CD8-positive, alpha-beta memory T cell (primary cell): ENCODE measurements at regions not wholly inside any gene's neighbourhood (a gene's known extent, or its start where the extent isn't known, plus 50 kb on each side); places are given as distances from the start of the nearest gene placed in this dataset.
"Not testable (repeated sequence)": the region's sequence is repeated elsewhere in the genome, so short reads cannot be mapped to it uniquely, and the experiment has no call there.

Source experiments
- CTCF ChIA-PET: fragments of 350-600 bp; sonication (Branson Sonifier 250); formaldehyde crosslinking; loops from one replicate; lab custom pipeline; 2021; ENCODE audit warnings: antibody characterized with exemption; lab: Charles Lee
- POLR2A ChIA-PET: fragments of 350-600 bp; sonication (Branson Sonifier 250); formaldehyde crosslinking; loops from one replicate; lab custom pipeline; 2021; ENCODE audit warnings: antibody characterized with exemption; lab: Charles Lee
- DNase-seq, 5 donors: peaks; one replicate each; pipeline versions ENCODE4 v3.0.0 to v3.0.0-alpha.2; 2020 to 2022; ENCODE audit warnings: mixed read lengths in 1 of 5
- H3K27ac ChIP-seq: one replicate; pipeline ENCODE4 v1.7.0; 2013; ENCODE audit warnings: low read depth, mild to moderate bottlenecking, low read length, moderate library complexity
- H3K27me3 ChIP-seq: 2 replicates; pipeline ENCODE4 v1.7.0; 2013; ENCODE audit warnings: low read length, mild to moderate bottlenecking; ENCODE audit not compliant: insufficient read depth, poor library complexity, severe bottlenecking
- H3K36me3 ChIP-seq: 2 replicates; pipeline ENCODE4 v1.7.0; 2013; ENCODE audit warnings: mild to moderate bottlenecking, low read length, moderate library complexity; ENCODE audit not compliant: insufficient read depth
- H3K4me1 ChIP-seq: 2 replicates; pipeline ENCODE4 v1.7.0; 2013; ENCODE audit warnings: mild to moderate bottlenecking, low read length, moderate library complexity; ENCODE audit not compliant: insufficient read depth
- H3K4me3 ChIP-seq: 2 replicates; pipeline ENCODE4 v1.7.0; 2013; ENCODE audit warnings: mild to moderate bottlenecking, low read length
- H3K9me3 ChIP-seq: 2 replicates; pipeline ENCODE4 v1.7.0; 2013; ENCODE audit warnings: mild to moderate bottlenecking, low read length
- H3K27ac Mint-ChIP-seq, 8 donors: one replicate each; pipeline ENCODE4 v1.8.0; 2020 to 2021; ENCODE audit warnings: mixed read lengths in 8 of 8, mild to moderate bottlenecking in 6 of 8, inconsistent platforms in 3 of 8, moderate library complexity in 3 of 8
- H3K27me3 Mint-ChIP-seq, 2 donors: one replicate each; pipeline ENCODE4 v1.8.0; 2020 to 2021; ENCODE audit warnings: mixed read lengths in 2 of 2, mild to moderate bottlenecking in 1 of 2, moderate library complexity in 1 of 2
- H3K36me3 Mint-ChIP-seq, 3 donors: one replicate each; pipeline ENCODE4 v1.8.0; 2020 to 2021; ENCODE audit warnings: mixed read lengths in 3 of 3, inconsistent platforms in 1 of 3, mild to moderate bottlenecking in 1 of 3
- H3K4me1 Mint-ChIP-seq, 3 donors: one replicate each; pipeline ENCODE4 v1.8.0; 2020 to 2021; ENCODE audit warnings: mixed read lengths in 3 of 3, inconsistent platforms in 1 of 3, mild to moderate bottlenecking in 1 of 3
- H3K4me3 Mint-ChIP-seq, 7 donors: one replicate each; pipeline ENCODE4 v1.8.0; 2020 to 2021; ENCODE audit warnings: mixed read lengths in 7 of 7, mild to moderate bottlenecking in 6 of 7, moderate library complexity in 4 of 7, inconsistent platforms in 2 of 7
- H3K9me3 Mint-ChIP-seq, 5 donors: one replicate each; pipeline ENCODE4 v1.8.0; 2020 to 2022; ENCODE audit warnings: mixed read lengths in 5 of 5, mild to moderate bottlenecking in 3 of 5, moderate library complexity in 2 of 5, inconsistent platforms in 1 of 5

DNA sequence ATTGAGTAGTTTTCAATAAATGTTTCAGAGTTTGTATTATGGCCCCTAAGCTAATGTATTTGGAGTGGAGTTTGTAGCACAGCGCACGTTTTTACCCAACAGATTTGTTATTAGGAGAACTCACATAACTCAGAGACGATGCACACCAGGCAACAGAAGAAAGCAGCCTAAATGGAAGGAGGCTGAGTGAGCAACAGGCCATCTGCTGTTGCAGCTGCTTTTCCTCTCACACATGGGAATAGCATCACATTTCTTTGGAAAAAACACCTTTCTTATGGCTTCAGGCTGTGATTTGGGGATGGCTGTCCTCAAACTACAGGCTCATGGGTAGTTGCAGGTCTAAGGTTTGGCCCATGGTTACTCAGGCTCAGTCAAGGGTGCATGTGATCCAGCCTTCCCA is 469.3 kb upstream of the MCTP2 start:
- peaks cover 0 to 5% (median 3%) of the 10 kb centered on the region in 5 donors for H3K9me3 Mint-ChIP-seq
- H3K27me3 Mint-ChIP-seq: peaks cover 0 to 11% of the 10 kb centered on the region in 2 donors
- ChIA-PET POLR2A (no interaction called here), CTCF (no interaction called here)
- peaks cover 0 to 5% (median 0%) of the 10 kb centered on the region in 3 donors for H3K36me3 Mint-ChIP-seq
- no peak for DNase-seq
- H3K4me3 Mint-ChIP-seq: no peak overlapping the region
- no peaks in the 10 kb centered on the region for H3K4me1 ChIP-seq
- no peaks in the 10 kb centered on the region for H3K36me3 ChIP-seq
- no peak overlapping the region for H3K27ac ChIP-seq
- no peaks in the 10 kb centered on the region for H3K9me3 ChIP-seq
- no peak overlapping the region for H3K27ac Mint-ChIP-seq
- no peak overlapping the region for H3K4me3 ChIP-seq
- no peaks in the 10 kb centered on the region for H3K4me1 Mint-ChIP-seq
- no peaks in the 10 kb centered on the region for H3K27me3 ChIP-seq

- H3K36me3 Mint-ChIP-seq: no peaks in the 10 kb centered on the region
- H3K4me1 Mint-ChIP-seq: no peaks in the 10 kb centered on the region
- CTCF ChIA-PET: no interaction called here
- no peaks in the 10 kb centered on the region for H3K36me3 ChIP-seq
- peaks cover 2 to 8% (median 4%) of the 10 kb centered on the region in 5 donors for H3K9me3 Mint-ChIP-seq
- no peak overlapping the region for H3K4me3 Mint-ChIP-seq
- no peaks in the 10 kb centered on the region for H3K9me3 ChIP-seq
- no peaks in the 10 kb centered on the region for H3K4me1 ChIP-seq
- no peak for DNase-seq
- H3K27ac ChIP-seq: no peak overlapping the region
- H3K4me3 ChIP-seq: no peak overlapping the region
- POLR2A ChIA-PET: no interaction called here
- H3K27ac Mint-ChIP-seq: no peak overlapping the region
- no peaks in the 10 kb centered on the region for H3K27me3 ChIP-seq
- H3K27me3 Mint-ChIP-seq: peaks cover 0 to 11% of the 10 kb centered on the region in 2 donors
Measured at GRCh38 chr15:93759629-93760028, 471.7 kb upstream of the MCTP2 start.

DNA sequence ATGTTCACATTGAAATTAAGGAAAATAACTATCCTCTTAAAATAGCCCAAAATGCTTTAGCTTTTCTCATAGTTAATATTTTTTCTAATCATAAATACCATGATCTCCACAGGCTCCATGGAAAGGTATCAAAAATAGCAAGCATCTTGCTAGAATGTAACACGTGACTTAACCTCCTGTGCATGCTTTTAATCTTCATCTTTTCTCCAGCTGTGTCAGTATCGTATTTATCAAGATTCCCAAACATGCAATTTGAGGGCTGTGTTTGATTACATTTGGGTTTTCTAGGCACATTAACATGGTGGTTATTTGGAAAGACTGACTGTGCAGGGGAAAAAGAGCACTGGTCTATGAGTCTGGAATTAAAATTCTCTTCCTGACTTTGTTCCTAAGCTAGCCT is 472.5 kb upstream of the MCTP2 start:
- DNase-seq: no peak
- Mint-ChIP-seq H3K9me3 (peaks cover 2 to 8% (median 4%) of the 10 kb centered on the region in 5 donors), H3K27ac (no peak overlapping the region), H3K36me3 (no peaks in the 10 kb centered on the region), H3K4me1 (no peaks in the 10 kb centered on the region), H3K27me3 (peaks cover 0 to 11% of the 10 kb centered on the region in 2 donors), H3K4me3 (no peak overlapping the region)
- ChIA-PET POLR2A (no interaction called here), CTCF (no interaction called here)
- H3K4me3 ChIP-seq: no peak overlapping the region
- no peaks in the 10 kb centered on the region for H3K4me1 ChIP-seq
- no peaks in the 10 kb centered on the region for H3K27me3 ChIP-seq
- H3K9me3 ChIP-seq: no peaks in the 10 kb centered on the region
- H3K27ac ChIP-seq: no peak overlapping the region
- no peaks in the 10 kb centered on the region for H3K36me3 ChIP-seq

GRCh38 chr15:93748710-93749109 is 482.7 kb upstream of the MCTP2 start:
- POLR2A ChIA-PET: no interaction called here

DNA sequence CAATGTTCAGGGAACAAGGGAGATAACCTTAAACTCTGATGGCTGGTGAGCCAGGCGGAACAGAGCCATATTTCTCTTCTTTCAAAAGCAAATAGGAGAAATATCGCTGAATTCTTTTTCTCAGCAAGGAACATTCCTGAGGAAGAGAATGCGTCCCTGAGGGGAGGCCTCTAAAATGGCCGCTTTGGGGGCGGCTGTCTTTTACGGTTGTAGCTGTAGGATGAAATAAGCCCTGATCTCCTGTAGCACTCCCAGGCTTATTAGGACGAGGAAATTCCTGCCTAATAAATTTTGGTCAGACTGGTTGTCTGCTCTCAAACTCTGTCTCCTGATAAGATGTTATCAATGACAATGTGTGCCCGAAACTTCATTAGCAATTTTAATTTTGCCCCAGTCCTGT is 496.4 kb upstream of the MCTP2 start:
- H3K9me3 Mint-ChIP-seq: peaks cover 0 to 20% (median 12%) of the 10 kb centered on the region in 5 donors
- DNase-seq, CTCF ChIA-PET, H3K27me3 Mint-ChIP-seq, POLR2A ChIA-PET, H3K36me3 ChIP-seq, H3K27ac ChIP-seq, H3K4me3 ChIP-seq, H3K36me3 Mint-ChIP-seq, H3K4me1 Mint-ChIP-seq, H3K9me3 ChIP-seq, H3K4me1 ChIP-seq, H3K4me3 Mint-ChIP-seq, H3K27ac Mint-ChIP-seq, H3K27me3 ChIP-seq: not testable (repeated sequence)

More at GRCh38 chr15:93748710-93749109, 482.7 kb upstream of the MCTP2 start:
- Histone ChIP-seq H3K4me1 (no peaks in the 10 kb centered on the region), H3K9me3 (no peaks in the 10 kb centered on the region), H3K27me3 (no peaks in the 10 kb centered on the region), H3K4me3 (no peak overlapping the region), H3K36me3 (no peaks in the 10 kb centered on the region), H3K27ac (no peak overlapping the region)
- no peaks in the 10 kb centered on the region for H3K4me1 Mint-ChIP-seq
- no peak for DNase-seq
- no peak overlapping the region for H3K4me3 Mint-ChIP-seq
- CTCF ChIA-PET: no interaction called here
- peaks cover 11 to 22% of the 10 kb centered on the region in 2 donors for H3K27me3 Mint-ChIP-seq
- H3K27ac Mint-ChIP-seq: no peak overlapping the region
- no peaks in the 10 kb centered on the region for H3K36me3 Mint-ChIP-seq
- peaks cover 9 to 26% (median 18%) of the 10 kb centered on the region in 5 donors for H3K9me3 Mint-ChIP-seq

GRCh38 chr15:93730724-93731123 is 500.6 kb upstream of the MCTP2 start:
- Histone ChIP-seq H3K4me3 (no peak overlapping the region), H3K27ac (no peak overlapping the region), H3K27me3 (no peaks in the 10 kb centered on the region), H3K9me3 (no peaks in the 10 kb centered on the region), H3K36me3 (no peaks in the 10 kb centered on the region), H3K4me1 (no peaks in the 10 kb centered on the region)
- H3K9me3 Mint-ChIP-seq: peaks cover 8 to 22% (median 15%) of the 10 kb centered on the region in 5 donors
- no peak for DNase-seq
- H3K27me3 Mint-ChIP-seq: peaks cover 4 to 5% of the 10 kb centered on the region in 2 donors
- no peaks in the 10 kb centered on the region for H3K4me1 Mint-ChIP-seq
- ChIA-PET CTCF (no interaction called here), POLR2A (no interaction called here)
- no peak overlapping the region for H3K27ac Mint-ChIP-seq
- no peaks in the 10 kb centered on the region for H3K36me3 Mint-ChIP-seq
- no peak overlapping the region for H3K4me3 Mint-ChIP-seq

- no peaks in the 10 kb centered on the region for H3K36me3 Mint-ChIP-seq
- H3K27ac Mint-ChIP-seq: no peak overlapping the region
- no peak for DNase-seq
- ChIA-PET CTCF (no interaction called here), POLR2A (no interaction called here)
- H3K9me3 ChIP-seq: no peaks in the 10 kb centered on the region
- no peaks in the 10 kb centered on the region for H3K27me3 Mint-ChIP-seq
- H3K4me3 ChIP-seq: no peak overlapping the region
- no peaks in the 10 kb centered on the region for H3K27me3 ChIP-seq
- H3K27ac ChIP-seq: no peak overlapping the region
- H3K9me3 Mint-ChIP-seq: no peaks in the 10 kb centered on the region
- H3K4me1 ChIP-seq: no peaks in the 10 kb centered on the region
- H3K4me3 Mint-ChIP-seq: no peak overlapping the region
- H3K4me1 Mint-ChIP-seq: no peaks in the 10 kb centered on the region
- H3K36me3 ChIP-seq: no peaks in the 10 kb centered on the region
Measured at GRCh38 chr15:93722165-93722564, 509.2 kb upstream of the MCTP2 start.

GRCh38 chr15:93720607-93721006 is 510.8 kb upstream of the MCTP2 start:
- H3K27me3 ChIP-seq: no peaks in the 10 kb centered on the region
- Mint-ChIP-seq H3K36me3 (no peaks in the 10 kb centered on the region), H3K27ac (no peak overlapping the region), H3K27me3 (peaks cover 0 to 6% of the 10 kb centered on the region in 2 donors), H3K4me3 (no peak overlapping the region), H3K4me1 (no peaks in the 10 kb centered on the region), H3K9me3 (no peaks in the 10 kb centered on the region)
- no peak for DNase-seq
- H3K36me3 ChIP-seq: no peaks in the 10 kb centered on the region
- H3K9me3 ChIP-seq: no peaks in the 10 kb centered on the region
- no peaks in the 10 kb centered on the region for H3K4me1 ChIP-seq
- ChIA-PET POLR2A (no interaction called here), CTCF (no interaction called here)
- H3K4me3 ChIP-seq: no peak overlapping the region
- no peak overlapping the region for H3K27ac ChIP-seq

GRCh38 chr15:93719921-93720351 is 511.4 kb upstream of the MCTP2 start:
- Histone ChIP-seq H3K4me3 (no peak overlapping the region), H3K4me1 (no peaks in the 10 kb centered on the region), H3K27me3 (no peaks in the 10 kb centered on the region), H3K36me3 (no peaks in the 10 kb centered on the region), H3K9me3 (no peaks in the 10 kb centered on the region), H3K27ac (no peak overlapping the region)
- no peaks in the 10 kb centered on the region for H3K9me3 Mint-ChIP-seq
- no peak overlapping the region for H3K27ac Mint-ChIP-seq
- ChIA-PET POLR2A (no interaction called here), CTCF (no interaction called here)
- H3K4me3 Mint-ChIP-seq: no peak overlapping the region
- H3K27me3 Mint-ChIP-seq: peaks cover 0 to 12% of the 10 kb centered on the region in 2 donors
- H3K36me3 Mint-ChIP-seq: no peaks in the 10 kb centered on the region
- DNase-seq: no peak
- no peaks in the 10 kb centered on the region for H3K4me1 Mint-ChIP-seq
